HuH-7.5 (cell line): ENCODE measurements at regions not wholly inside any gene's neighbourhood (a gene's known extent, or its start where the extent isn't known, plus 50 kb on each side); places are given as distances from the start of the nearest gene placed in this dataset.
A peak's percentile ranks its signal among the peaks of the same experiment; 100 is the strongest.
"Not testable (repeated sequence)": the region's sequence is repeated elsewhere in the genome, so short reads cannot be mapped to it uniquely, and the experiment has no call there.

Experiments
- DNase-seq: peaks from one replicate; pipeline ENCODE4 v3.0.0; 2011; ENCODE audit warnings: low spot score

DNA sequence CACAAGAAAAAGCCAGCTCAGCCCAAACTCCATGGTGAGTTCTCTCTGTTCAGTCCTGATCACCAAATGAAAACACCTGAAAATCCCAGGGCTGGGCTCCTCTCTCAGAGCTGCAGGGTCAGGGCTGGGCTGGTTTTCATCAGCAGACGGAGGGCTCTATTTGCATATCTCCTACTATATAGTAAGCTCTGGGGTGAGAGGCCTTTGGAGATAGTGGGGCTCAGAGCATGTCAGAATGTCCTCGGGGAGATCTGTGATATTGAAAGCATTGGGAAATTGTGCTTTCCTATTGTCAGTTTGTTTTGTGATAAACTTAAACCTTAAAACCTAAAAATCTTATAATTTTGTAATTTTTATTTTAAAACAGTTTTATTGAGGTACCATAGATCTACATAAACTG lies 742.6 kb downstream of the TMEM121 start:
- DNase-seq, result no peak

- DNase-seq, result no peak
Measured at GRCh38 chr14:106269451-106270204, 743.2 kb downstream of the TMEM121 start.

- not testable (repeated sequence) for DNase-seq
Measured at GRCh38 chr14:106270476-106271121, 744.2 kb downstream of the TMEM121 start.

- no peak for DNase-seq
Measured at GRCh38 chr14:106276326-106277267, 750.2 kb downstream of the TMEM121 start.

DNA sequence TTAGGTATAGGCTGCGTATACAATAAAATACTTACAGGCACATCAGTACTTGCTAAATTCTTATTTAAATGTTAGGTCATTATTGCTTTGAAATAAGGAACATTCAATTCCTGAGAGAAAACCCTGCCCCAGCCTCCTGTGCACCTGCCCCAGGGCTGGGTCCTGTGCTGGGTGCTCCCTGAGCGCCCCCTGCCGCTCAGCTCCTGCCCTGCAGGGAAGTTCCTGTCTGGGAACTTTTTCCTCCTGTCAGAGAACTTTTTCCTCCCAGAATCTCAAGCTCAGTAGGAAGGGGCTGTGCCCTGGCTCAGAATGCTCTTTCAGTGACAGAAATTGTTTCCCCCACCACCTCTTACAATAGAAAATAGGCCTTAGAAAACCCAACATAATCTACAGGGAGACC lies 751.1 kb downstream of the TMEM121 start:
- peak; percentile 15 for DNase-seq

- no peak for DNase-seq
Measured at GRCh38 chr14:106280876-106281275, 754.5 kb downstream of the TMEM121 start.

DNA sequence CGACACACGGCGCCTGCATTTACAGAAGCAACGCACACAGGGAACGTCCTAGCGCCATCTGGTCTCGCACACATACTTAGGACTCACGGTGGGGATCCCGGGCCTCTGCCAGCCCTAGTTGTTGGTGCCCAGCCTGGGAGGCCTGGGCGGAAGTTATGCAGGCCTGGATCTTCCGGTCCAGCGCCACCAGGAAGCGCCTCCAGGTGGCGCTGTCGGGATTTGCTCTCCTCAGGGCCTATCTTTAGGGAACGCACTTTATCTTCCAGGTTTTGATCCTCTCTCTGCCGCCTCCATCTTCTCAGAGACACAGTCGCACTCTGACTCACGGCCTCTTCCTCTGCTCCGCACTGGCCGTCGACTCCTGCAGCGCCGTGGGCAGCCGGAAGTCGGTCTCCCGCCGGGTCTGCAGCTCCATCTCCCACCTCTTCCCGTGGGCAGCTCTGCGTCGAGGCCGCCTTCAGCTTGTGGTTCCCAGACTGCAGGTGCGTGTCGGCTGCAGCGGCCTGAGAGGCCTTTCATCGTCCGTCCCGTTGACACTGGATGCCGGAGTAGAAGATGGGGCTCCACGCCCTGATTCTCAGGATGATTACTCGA lies 760.4 kb downstream of the TMEM121 start:
- peak; percentile 18 for DNase-seq

DNA sequence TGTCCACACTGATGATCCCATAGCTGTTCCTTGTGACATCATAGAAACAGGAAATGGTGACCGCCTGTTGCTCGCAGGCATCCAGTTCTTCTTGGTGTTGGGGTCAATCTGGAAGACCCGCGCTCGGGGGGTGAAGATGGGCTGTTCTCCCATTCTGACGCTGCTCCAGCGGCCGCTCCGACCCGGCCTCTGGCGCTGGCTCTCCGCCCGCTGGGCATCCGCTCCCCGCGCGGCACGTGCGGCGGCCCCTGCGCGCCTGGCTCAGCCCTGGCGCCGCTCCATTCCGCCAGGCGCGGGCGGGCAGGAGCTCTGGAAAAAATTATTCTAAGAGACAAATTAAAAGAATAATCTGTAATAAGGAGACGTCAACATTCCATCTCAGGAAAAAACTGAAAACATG lies 761.1 kb downstream of the TMEM121 start:
- no peak for DNase-seq

GRCh38 chr14:106291626-106292025 lies 765.2 kb downstream of the TMEM121 start:
- no peak for DNase-seq

DNA sequence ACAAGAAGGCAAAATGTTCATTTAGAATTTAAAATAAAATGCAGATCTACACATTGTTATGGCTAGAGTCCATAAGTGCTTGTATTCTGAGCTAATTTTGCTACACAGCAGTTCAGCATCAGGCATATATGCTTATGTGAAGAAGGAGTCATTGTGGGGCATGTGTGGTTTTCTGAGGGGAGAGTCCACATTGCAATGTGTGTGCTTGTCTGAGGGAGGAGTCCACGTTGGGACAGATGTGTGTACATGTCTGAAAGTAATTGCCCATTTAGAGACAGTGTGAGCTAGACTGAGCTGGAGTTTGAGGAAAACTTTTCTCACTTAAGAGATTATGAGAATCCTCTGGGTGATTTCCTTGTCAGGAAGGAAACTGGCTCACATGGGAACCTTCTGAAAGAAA lies 767.9 kb downstream of the TMEM121 start:
- DNase-seq, result no peak

GRCh38 chr14:106300951-106301510 lies 774.6 kb downstream of the TMEM121 start:
- not testable (repeated sequence) for DNase-seq

- DNase-seq, result not testable (repeated sequence)
Measured at GRCh38 chr14:106301609-106302008, 775.2 kb downstream of the TMEM121 start.

- DNase-seq, result no peak
Measured at GRCh38 chr14:106302661-106303060, 776.3 kb downstream of the TMEM121 start.

- DNase-seq, result no peak
Measured at GRCh38 chr14:106304271-106304670, 777.9 kb downstream of the TMEM121 start.

DNA sequence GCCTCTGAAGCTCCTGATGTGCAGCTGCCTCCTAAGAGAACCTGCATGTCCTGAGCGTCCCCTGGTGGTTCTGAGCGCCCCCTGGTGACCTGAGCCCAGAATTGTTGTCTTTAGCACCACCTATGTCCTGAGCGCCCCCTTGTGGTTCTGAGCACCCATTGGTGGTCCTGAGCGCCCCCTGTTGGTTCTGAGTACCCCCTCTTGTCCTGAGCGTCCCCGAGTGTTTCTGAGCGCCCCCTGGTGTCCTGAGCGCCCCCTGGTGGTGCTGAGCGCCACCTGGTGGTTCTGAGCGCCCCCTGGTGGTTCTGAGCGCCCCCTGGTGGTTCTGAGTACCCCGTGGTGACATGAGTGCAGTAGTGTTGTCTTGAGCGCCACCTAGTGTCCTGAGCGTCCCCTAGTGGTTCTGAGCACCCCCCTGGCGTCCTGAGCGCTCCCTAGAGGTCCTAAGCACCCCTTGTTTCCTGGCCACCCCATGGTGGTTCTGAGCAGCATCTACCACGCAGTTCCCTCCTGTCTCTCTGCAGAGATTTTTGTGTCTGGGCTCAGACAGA lies 782.5 kb downstream of the TMEM121 start:
- DNase-seq, result no peak

DNA sequence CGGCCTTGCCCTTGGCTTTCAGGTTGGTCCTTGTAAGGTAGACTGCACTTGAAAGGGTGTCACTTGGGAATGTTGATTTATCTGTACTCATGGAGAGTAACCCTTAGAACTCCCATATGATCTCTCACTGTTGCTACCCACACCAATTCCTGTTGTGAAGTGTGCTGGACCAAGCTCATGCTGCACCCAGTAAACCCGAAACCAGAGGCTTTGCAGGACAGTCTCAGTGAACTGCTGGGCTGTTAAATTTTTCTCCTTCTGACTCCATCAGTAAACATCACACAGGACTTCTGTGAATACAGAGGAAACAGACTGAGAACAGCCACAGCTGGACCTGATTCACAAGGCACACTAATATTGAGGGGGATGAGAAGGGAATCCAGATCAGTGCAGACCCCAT lies 783.0 kb downstream of the TMEM121 start:
- DNase-seq, result no peak

DNA sequence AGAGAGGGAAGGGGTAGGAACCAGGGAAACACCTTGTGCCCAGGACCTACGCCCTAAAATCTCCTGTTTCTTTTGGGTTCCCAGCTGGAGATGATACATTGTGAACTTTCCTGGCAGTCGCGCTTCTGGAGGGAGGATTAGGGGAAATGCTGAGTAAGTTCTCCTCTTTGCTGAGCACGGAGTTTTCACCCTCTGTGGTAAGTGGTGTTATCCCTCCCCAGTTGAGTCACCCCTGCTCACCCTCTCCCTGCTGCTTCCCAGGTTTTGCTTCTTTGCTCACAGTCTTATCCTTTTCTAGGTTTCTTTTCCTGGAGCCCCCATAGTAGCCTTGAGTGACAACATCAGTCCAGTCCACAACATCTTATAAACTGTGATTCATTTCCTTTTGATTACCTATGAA lies 789.1 kb downstream of the TMEM121 start:
- no peak for DNase-seq

DNA sequence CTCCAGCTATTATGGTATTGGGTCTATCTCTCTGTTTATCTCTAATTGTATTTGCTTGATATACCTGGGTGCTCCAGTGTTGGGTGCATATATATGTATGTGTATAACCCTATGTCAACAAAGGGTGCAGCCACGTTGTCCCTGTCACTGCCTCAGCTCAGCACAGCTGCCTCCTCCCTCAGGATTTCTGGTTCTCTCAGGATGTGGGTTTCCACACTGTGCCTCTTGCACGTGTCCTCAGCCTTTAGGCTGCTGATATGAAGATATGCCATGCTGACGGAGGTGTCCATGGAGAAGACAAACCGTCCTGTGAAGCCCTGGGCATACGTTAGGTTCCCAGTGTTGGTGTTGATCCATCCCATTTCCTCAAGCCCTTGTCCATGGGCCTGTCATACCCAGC lies 791.2 kb downstream of the TMEM121 start:
- no peak for DNase-seq

GRCh38 chr14:106318700-106319099 lies 792.3 kb downstream of the TMEM121 start:
- no peak for DNase-seq

GRCh38 chr14:106323970-106324369 lies 797.6 kb downstream of the TMEM121 start:
- DNase-seq, result not testable (repeated sequence)

GRCh38 chr14:106327234-106327633 lies 800.9 kb downstream of the TMEM121 start:
- DNase-seq, result no peak
